ENCODE measurements at regions not wholly inside any gene's neighbourhood (a gene's known extent, or its start where the extent isn't known, plus 50 kb on each side); places are given as distances from the start of the nearest gene placed in this dataset.
"Not testable (repeated sequence)": the region's sequence is repeated elsewhere in the genome, so short reads cannot be mapped to it uniquely, and the experiment has no call there.

DNA sequence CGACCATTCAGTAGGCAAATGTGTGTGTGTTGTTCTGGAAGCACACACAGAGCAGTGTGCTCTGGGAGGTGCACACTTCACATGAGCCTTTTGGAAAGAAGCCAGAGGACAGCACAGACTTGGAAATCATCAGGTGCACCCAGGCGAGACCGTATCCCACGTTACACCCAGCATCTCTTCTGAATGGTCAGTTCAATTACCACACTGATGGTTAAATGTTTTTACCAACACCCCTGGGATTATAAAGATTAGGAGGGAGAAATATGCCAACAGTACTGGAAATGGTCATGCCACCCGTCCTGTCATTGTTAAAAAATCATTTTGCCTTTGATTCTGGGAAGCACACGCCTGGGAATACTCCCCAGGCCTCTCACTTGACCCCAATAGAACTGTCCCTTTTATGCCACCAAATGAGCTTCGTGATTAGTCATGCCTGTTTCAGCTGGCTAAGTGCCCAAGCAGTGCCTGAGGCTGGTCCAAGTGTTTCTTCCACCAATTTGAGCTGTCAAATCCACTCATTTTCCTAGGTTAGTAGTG, 183.7 kb downstream of the NRP2 start:
- TF ChIP-seq, protein P1, sequence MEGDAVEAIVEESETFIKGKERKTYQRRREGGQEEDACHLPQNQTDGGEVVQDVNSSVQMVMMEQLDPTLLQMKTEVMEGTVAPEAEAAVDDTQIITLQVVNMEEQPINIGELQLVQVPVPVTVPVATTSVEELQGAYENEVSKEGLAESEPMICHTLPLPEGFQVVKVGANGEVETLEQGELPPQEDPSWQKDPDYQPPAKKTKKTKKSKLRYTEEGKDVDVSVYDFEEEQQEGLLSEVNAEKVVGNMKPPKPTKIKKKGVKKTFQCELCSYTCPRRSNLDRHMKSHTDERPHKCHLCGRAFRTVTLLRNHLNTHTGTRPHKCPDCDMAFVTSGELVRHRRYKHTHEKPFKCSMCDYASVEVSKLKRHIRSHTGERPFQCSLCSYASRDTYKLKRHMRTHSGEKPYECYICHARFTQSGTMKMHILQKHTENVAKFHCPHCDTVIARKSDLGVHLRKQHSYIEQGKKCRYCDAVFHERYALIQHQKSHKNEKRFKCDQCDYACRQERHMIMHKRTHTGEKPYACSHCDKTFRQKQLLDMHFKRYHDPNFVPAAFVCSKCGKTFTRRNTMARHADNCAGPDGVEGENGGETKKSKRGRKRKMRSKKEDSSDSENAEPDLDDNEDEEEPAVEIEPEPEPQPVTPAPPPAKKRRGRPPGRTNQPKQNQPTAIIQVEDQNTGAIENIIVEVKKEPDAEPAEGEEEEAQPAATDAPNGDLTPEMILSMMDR (IDR thresholded peaks at IDR 0.05; ENCODE audit: low read depth, low read length): no peak
- DNase-seq (ENCODE audit: extremely low read depth, low read depth): no peak

GRCh38 chr2:205865056-205865455, 182.8 kb downstream of the NRP2 start:
- TF ChIP-seq, protein P1 (IDR thresholded peaks at IDR 0.05; ENCODE audit: low read depth, low read length): no peak
- DNase-seq (ENCODE audit: extremely low read depth, low read depth): no peak

GRCh38 chr2:205864491-205864890, 182.2 kb downstream of the NRP2 start:
- no peak for DNase-seq (ENCODE audit: extremely low read depth, low read depth)
- TF ChIP-seq, protein P1 (IDR thresholded peaks at IDR 0.05; ENCODE audit: low read depth, low read length): no peak

DNA sequence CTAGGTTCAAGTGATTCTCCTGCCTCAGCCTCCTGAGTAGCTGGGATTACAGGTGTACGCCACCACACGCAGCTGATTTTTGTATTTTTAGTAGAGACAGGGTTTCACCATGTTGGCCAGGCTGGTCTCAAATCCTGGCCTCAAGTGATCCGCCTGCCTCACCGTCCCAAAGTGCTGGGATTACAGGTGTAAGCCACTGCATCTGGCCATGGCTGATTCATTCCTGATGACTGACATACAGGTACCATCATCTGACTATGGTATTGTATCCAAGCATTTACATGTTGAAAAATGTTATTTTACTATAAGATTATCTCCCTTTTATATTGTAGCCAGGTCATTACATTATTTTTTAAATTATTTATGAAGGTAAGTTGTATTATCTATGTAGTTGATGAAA, 180.5 kb downstream of the NRP2 start:
- not testable (repeated sequence) for DNase-seq (ENCODE audit: extremely low read depth, low read depth)

GRCh38 chr2:205860885-205861284, 178.6 kb downstream of the NRP2 start:
- no peak for DNase-seq (ENCODE audit: extremely low read depth, low read depth)
- TF ChIP-seq, protein P1 (IDR thresholded peaks at IDR 0.05; ENCODE audit: low read depth, low read length): no peak

- TF ChIP-seq, protein P1 (IDR thresholded peaks at IDR 0.05; ENCODE audit: low read depth, low read length): no peak
- DNase-seq (ENCODE audit: extremely low read depth, low read depth): no peak
Observed at GRCh38 chr2:205860181-205860580, 177.9 kb downstream of the NRP2 start.

GRCh38 chr2:205858881-205859441, 176.7 kb downstream of the NRP2 start:
- TF ChIP-seq, protein P1 (IDR thresholded peaks at IDR 0.05; ENCODE audit: low read depth, low read length): no peak; the same call in 1 of the 2 replicates
- no peak for DNase-seq (ENCODE audit: extremely low read depth, low read depth)

- TF ChIP-seq, protein P1 (IDR thresholded peaks at IDR 0.05; ENCODE audit: low read depth, low read length): no peak
- no peak for DNase-seq (ENCODE audit: extremely low read depth, low read depth)
Observed at GRCh38 chr2:205858275-205858674, 176.0 kb downstream of the NRP2 start.

Data from AG09319 (cell line).